ENCODE measurements at regions not wholly inside any gene's neighbourhood (a gene's known extent, or its start where the extent isn't known, plus 50 kb on each side); places are given as distances from the start of the nearest gene placed in this dataset.
"Not testable (repeated sequence)": the region's sequence is repeated elsewhere in the genome, so short reads cannot be mapped to it uniquely, and the experiment has no call there.

DNA sequence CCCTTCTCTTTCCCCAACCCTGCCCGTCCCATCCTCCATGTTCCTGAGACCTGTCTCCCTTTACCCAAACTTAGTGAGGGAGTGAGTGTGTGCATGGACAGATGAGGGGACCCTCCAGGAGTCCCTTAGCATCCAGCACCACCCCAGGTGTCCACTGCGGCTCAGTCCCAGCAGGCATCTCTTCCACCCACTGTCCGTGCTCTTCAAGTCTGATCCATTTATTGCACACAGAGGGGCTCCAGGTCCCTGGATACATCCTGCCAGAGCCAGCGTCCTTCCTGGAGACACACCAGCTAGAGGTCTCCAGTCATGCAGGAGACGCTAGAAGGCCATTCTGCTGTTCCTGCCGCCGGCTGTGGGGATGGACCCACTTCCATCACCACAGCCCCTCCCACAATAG lies 239.2 kb downstream of the ADGRD1 start:
- no peak for DNase-seq (ENCODE audit: low spot score)

DNA sequence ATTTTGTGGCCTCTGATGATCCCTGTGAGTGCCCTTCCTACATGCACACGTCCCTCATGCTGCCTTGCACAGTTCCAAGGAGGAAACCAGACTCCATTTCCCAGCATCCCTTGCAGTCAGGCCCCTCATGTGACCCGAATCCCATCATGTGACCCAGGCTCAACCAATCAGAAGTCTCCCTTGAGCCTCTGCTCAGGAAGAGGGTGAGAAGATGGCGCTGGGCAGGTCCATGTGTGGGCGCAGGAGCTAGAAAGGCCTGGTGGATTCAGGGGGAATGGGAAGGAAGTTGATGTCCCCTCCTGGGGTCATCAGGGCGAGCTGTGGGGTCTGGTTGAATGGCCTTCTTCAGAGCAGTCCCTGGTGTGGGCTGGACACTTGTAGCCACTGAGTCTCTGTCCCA lies 240.5 kb downstream of the ADGRD1 start:
- DNase-seq (ENCODE audit: low spot score): no peak

- no peak for DNase-seq (ENCODE audit: low spot score)
These were observed 242.1 kb downstream of the ADGRD1 start for GRCh38 chr12:131195796-131196195.

GRCh38 chr12:131196220-131196619 lies 242.5 kb downstream of the ADGRD1 start:
- no peak for DNase-seq (ENCODE audit: low spot score)

DNA sequence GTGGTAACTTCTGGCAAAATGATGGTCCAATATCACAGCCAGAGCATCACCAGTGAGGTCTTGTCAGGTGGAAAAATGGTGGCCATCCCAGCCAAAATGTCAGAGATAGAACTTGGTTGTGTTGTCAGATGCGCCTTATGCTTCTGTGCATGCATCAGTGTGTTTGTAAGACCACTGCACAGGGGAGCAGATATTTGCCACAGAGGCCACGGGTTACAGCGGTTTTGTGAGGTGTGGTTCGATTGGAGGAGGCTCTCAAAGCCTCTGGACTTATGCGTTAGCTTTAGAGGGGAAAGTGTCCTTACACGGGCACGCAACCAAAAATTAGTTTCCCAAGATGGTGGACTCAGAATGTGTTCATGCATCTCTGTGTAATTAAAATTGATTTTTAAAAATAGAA lies 243.8 kb downstream of the ADGRD1 start:
- no peak for DNase-seq (ENCODE audit: low spot score)

- DNase-seq (ENCODE audit: low spot score): no peak
These were observed 245.5 kb downstream of the ADGRD1 start for GRCh38 chr12:131199221-131199620.

DNA sequence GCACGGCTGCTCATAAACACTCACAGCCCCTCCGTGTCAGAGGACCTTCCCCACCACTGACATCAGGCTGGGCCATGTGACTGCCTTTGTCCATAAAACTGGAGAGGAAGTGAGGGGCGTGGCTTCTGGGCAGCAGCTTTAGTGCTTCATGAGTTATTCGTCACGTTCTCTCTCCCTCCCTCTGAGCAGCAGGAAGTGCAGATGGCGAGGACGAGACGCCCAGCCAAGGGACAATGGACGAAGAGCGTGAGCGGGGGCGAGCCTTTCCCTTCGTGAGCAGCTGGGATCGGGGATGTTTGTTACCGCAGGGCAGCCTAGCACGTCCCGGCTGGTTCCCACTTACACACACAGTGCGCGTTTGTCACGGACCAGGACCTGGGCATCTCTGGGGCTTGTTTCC lies 248.2 kb downstream of the ADGRD1 start:
- not testable (repeated sequence) for DNase-seq (ENCODE audit: low spot score)

DNA sequence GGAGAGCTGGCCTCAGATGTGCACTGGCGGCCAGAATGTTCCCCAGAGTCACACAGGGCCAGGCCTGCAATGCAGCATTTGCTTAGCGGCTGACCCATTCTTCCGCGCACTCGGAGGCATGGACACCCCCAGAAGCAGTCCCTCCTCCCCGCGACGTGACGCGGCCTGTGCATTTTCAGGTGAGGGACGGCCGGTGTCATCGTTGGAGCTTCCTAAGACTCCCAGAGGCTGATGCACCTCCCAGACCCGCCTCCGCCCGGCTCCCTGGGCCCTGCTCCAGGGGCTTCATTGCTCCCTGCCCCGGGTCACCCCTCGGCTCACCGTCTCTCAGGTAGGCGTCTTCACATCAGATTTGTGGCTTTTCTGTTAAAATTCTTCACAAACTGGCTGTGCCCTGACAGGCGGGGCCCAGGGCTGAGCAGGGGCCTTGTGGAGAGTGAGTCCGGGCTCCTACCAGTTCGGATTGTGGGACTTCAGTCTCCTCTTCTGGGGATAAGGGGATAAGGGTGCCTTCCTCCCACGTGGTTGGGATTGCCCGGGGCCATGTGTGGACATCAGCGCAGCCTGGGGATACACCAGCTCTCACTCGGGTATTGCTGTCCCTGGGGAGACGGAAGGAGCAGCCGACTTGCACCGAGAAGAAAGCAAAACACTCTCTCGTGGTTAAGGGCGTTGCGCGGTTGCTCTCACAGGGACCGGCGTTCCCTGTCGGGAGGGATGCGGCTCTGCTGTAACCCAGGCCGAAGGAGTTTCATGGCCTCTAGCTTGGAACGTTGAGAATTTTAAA lies 249.1 kb downstream of the ADGRD1 start:
- DNase-seq (ENCODE audit: low spot score): no peak

DNA sequence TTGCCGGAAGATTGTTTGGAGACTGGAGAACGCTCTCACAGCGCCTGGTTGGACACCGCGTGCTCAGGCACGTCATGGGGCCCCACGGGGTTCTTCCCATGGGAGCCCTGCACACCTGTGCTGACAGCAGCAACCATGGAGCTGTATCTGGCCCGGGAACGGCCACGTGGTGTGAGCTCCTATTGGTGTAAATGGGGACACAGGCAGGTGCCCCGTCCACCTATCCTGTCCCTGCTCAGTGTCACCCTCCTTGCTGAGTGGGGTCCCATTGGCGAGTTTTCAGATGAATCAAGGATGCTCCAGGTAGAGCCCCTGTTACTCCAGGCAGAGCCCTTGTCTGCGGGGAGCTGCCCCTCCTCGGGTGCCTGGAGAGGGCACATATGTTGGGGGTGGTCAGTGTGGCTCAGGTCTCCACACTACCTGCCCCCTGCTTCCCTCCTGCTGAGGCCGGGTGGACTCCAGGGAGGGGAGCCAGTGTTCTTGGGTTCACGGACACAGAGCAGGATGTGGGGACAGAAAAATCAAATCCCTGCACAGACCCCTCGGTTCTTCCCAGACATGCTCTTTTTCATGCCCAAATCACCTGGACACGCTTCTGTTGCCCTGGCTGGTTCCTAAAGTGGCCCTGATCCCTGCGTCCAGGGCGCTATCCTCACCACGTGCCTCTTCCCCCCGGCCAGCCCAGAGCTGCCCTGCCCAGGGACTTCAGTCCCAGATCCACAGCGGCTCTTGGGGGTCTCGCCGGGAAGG lies 250.1 kb downstream of the ADGRD1 start:
- DNase-seq (ENCODE audit: low spot score): no peak

- no peak for DNase-seq (ENCODE audit: low spot score)
These were observed 250.9 kb downstream of the ADGRD1 start for GRCh38 chr12:131204416-131205274.

DNA sequence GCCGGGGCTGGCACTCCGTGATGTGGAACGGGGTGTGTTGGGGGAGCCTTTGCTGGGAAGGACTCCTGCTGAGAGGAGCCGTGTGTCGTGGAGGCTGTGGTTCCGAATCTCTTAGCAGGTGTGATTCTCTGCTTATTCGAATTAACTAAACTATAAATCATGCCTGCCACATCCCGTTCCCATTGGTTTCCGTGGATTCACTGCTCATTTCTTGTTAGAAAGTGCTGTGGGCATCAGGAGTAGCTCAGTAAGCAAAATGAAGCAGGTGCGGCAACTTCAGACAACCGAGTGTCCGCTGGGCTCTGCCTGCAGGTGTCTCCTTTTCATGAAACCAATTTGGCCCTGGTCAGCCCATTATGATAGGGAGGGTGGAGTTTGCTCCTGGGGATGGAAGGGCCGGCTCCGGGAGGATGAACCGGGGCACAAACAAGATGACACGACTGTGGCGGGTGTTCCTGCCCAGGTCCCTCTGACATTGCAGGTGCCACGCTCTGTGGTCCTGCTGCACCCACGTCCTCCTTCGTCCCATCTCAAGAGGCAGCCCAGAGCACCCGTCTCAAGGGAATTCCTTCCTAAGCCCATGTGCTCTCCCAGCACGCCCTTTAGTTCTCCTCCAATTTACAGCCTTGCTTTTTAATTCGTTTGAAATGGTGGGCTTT lies 251.7 kb downstream of the ADGRD1 start:
- DNase-seq (ENCODE audit: low spot score): not testable (repeated sequence)

- DNase-seq (ENCODE audit: low spot score): not testable (repeated sequence)
These were observed 253.1 kb downstream of the ADGRD1 start for GRCh38 chr12:131206630-131207299.

DNA sequence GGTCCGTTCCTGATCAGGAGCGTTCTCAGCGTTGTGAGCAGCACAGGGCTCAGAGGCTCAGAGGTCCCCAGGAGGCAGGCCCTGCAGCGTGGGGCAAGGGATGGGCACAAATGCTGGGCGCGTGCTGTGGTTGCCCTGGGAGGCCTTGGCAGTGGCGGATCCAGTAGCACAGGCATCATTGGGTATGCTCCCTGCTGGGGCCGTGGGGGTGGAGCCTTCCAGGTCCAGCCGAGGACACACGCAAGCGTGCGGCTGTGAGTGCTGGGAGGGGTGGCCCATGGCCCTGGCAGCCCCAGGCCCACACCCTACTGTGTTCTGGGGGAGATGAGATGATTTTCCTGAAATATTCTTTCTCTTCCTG lies 253.6 kb downstream of the ADGRD1 start:
- DNase-seq (ENCODE audit: low spot score): not testable (repeated sequence)

DNA sequence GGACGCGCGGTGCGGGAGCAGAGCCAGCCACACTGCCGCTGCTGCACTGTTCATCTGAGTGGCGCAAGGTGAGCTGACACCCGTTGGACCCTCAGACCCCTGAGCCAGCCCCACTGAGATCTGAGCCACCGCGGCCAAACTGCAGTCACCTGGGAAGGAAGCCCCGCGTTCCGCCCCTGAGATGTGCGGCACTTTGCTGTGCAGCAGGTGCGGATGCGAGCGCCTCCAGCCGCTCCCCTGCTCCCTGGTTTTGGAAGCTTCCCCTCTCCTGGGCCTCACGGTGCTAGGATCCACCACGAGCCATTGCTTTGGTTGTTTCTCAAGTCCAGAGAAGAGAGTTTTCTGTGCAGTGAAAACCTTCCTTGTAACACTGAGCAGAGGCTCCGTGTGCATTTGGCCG lies 254.1 kb downstream of the ADGRD1 start:
- not testable (repeated sequence) for DNase-seq (ENCODE audit: low spot score)

GRCh38 chr12:131208425-131208824 lies 254.7 kb downstream of the ADGRD1 start:
- no peak for DNase-seq (ENCODE audit: low spot score)

GRCh38 chr12:131209082-131210070 lies 255.7 kb downstream of the ADGRD1 start:
- DNase-seq (ENCODE audit: low spot score): no peak

DNA sequence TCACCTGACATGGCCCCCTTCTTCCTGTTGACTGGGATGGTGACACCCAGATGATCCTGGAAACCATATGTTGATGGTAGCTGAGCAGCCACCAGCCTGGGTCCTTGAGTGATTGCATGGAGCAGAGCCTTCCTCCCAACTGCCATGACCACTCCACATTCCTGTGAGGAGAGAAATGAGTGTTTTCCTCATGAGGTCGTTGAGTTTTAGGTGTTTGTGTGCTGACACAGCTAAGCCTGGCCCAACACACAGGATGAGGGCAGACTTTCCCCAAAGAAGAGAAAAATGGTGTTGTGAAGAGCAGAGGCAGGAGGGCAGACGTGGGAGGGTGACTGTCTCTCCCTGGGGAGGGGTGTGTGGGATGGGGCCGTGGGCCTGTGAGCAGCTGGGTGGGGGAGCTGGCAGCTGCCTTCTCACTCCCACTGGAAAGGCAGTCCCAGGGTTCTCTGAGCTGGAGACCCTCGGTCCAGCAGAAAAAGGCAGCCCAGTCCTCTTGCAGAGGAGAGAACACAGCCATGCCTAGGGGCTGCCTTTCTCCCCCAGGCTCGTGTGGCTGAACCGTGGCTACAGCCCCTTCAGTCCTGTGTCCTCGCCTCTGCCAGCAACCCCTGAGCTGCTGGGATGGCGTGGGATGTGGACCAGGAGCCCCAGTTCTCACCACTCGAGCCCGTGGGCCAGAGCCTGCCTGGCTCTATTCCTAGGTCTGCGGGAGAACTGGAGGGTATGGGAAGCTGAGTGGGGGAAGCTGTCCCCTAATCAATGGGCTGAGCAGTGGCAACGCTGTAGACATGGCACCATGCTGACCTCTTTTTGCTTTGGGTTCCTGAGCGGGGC lies 257.0 kb downstream of the ADGRD1 start:
- no peak for DNase-seq (ENCODE audit: low spot score)

GRCh38 chr12:131211340-131211938 lies 257.7 kb downstream of the ADGRD1 start:
- DNase-seq (ENCODE audit: low spot score): no peak

DNA sequence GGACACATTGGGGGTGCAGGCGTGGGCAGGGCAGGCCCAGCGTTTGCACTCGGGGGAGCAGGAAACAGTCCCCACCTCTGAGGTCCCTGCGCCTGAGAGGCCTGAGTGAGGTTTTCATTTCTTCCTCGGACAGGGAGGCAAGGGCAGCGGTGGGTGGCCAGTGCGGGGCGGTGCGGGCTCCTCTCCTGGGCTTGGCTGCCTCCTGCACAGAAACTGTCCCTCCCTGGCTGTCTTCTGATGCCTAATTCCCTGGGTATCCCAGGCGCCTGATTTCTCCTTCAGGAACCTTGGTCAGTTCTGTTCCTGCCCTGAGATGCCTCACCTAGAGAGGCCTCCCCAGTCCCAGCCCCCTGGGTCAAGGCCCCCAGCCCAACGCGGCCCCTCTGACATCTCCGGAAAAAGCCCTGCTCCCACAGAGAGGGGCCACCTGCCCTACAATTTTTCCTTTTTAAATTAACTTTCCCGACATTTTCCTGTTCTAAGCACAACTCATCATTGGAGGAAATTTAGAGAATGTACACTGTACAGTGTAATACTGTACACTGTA lies 260.3 kb downstream of the ADGRD1 start:
- no peak for DNase-seq (ENCODE audit: low spot score)

Measured in COLO829 (cell line).